Osteoblast (primary cell): ENCODE measurements at regions not wholly inside any gene's neighbourhood (a gene's known extent, or its start where the extent isn't known, plus 50 kb on each side); places are given as distances from the start of the nearest gene placed in this dataset.

Experiments
- DNase-seq: peaks from one replicate; pipeline ENCODE4 v3.0.0; 2011; ENCODE audit warnings: low spot score, mixed read lengths; ENCODE audit not compliant: insufficient read length; ENCODE audit errors: missing footprints
- H2AFZ ChIP-seq: 2 replicates; pipeline ENCODE4 v1.6.0; 2011; ENCODE audit warnings: mild to moderate bottlenecking, low read length
- H3K27ac ChIP-seq: 2 replicates; pipeline ENCODE4 v1.5.1; 2011; ENCODE audit warnings: mild to moderate bottlenecking, low read depth, low read length, moderate library complexity
- H3K27me3 ChIP-seq: 2 replicates; pipeline ENCODE4 v1.6.0; 2012; ENCODE audit warnings: mild to moderate bottlenecking, control low read depth, inconsistent platforms, low read length, moderate library complexity; ENCODE audit not compliant: insufficient read depth
- H3K36me3 ChIP-seq: 2 replicates; pipeline ENCODE4 v1.5.1; 2011; ENCODE audit warnings: mild to moderate bottlenecking, low read length, control low read depth, moderate library complexity; ENCODE audit not compliant: insufficient read depth
- H3K4me1 ChIP-seq: 2 replicates; pipeline ENCODE4 v1.5.1; 2011; ENCODE audit warnings: mild to moderate bottlenecking, low read length, control low read depth, moderate library complexity; ENCODE audit not compliant: insufficient read depth
- H3K4me2 ChIP-seq: 2 replicates; pipeline ENCODE4 v1.6.0; 2011; ENCODE audit warnings: mild to moderate bottlenecking, low read length; ENCODE audit not compliant: insufficient read depth
- H3K4me3 ChIP-seq: fragments of 200-600 bp; sonication (generic); 3 replicates; pipeline ENCODE4 v1.5.1; 2012; ENCODE audit warnings: mild to moderate bottlenecking, low read length, inconsistent platforms; ENCODE audit not compliant: insufficient read depth
- H3K79me2 ChIP-seq: 2 replicates; pipeline ENCODE4 v1.6.0; 2012; ENCODE audit warnings: mild to moderate bottlenecking, low read length, control low read depth, inconsistent platforms; ENCODE audit not compliant: insufficient read depth
- H3K9me3 ChIP-seq: 2 replicates; pipeline ENCODE4 v1.5.1; 2011; ENCODE audit warnings: low read depth, low read length, control low read depth
- H4K20me1 ChIP-seq: 2 replicates; pipeline ENCODE4 v1.6.0; 2012; ENCODE audit warnings: mild to moderate bottlenecking, low read length, control low read depth; ENCODE audit not compliant: insufficient read depth
- TF ChIP-seq, protein P1 (sequence below): IDR thresholded peaks from 2 replicates; pipeline ENCODE4 v1.5.1; 2011; ENCODE audit warnings: mild to moderate bottlenecking, low read depth, low read length, moderate library complexity; ENCODE audit errors: extremely low read depth

DNA sequence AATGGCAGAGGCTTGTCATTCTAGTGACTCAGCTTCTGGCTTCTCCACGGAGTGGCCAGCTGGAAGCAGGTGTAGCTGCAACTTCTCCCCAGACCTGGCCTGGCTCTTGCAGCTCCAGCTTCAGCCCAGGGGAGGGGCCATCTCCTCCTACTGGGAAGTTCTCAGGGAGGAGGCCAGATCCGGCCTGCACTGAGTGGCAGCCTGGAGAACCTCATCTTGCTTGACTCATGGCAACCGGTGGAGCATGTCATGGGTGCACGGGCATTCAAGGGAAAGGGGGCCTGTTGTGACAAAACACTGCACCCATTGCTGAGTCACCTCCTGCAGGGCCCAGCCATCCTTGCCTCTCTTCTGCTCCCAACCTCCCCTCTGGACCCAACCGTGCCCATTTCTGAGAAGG lies 273.9 kb upstream of the MAF start:
- no peak overlapping the region for H3K27ac ChIP-seq
- H3K4me3 ChIP-seq, result no peak overlapping the region
- TF ChIP-seq, protein P1, sequence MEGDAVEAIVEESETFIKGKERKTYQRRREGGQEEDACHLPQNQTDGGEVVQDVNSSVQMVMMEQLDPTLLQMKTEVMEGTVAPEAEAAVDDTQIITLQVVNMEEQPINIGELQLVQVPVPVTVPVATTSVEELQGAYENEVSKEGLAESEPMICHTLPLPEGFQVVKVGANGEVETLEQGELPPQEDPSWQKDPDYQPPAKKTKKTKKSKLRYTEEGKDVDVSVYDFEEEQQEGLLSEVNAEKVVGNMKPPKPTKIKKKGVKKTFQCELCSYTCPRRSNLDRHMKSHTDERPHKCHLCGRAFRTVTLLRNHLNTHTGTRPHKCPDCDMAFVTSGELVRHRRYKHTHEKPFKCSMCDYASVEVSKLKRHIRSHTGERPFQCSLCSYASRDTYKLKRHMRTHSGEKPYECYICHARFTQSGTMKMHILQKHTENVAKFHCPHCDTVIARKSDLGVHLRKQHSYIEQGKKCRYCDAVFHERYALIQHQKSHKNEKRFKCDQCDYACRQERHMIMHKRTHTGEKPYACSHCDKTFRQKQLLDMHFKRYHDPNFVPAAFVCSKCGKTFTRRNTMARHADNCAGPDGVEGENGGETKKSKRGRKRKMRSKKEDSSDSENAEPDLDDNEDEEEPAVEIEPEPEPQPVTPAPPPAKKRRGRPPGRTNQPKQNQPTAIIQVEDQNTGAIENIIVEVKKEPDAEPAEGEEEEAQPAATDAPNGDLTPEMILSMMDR, result no peak
- no peaks in the 10 kb centered on the region for H3K9me3 ChIP-seq
- no peaks in the 10 kb centered on the region for H3K4me1 ChIP-seq
- no peaks in the 10 kb centered on the region for H3K27me3 ChIP-seq
- H3K79me2 ChIP-seq, result no peaks in the 10 kb centered on the region
- no peak for DNase-seq
- no peak overlapping the region for H3K4me2 ChIP-seq
- no peak overlapping the region for H2AFZ ChIP-seq
- no peaks in the 10 kb centered on the region for H3K36me3 ChIP-seq
- H4K20me1 ChIP-seq, result no peaks in the 10 kb centered on the region

GRCh38 chr16:79873825-79874224 lies 273.3 kb upstream of the MAF start:
- H3K4me2 ChIP-seq, result no peak overlapping the region
- H3K79me2 ChIP-seq, result no peaks in the 10 kb centered on the region
- TF ChIP-seq, protein P1, result no peak
- no peaks in the 10 kb centered on the region for H3K27me3 ChIP-seq
- no peak overlapping the region for H3K27ac ChIP-seq
- H3K9me3 ChIP-seq, result no peaks in the 10 kb centered on the region
- H4K20me1 ChIP-seq, result no peaks in the 10 kb centered on the region
- H2AFZ ChIP-seq, result no peak overlapping the region
- H3K4me1 ChIP-seq, result no peaks in the 10 kb centered on the region
- H3K4me3 ChIP-seq, result no peak overlapping the region
- no peaks in the 10 kb centered on the region for H3K36me3 ChIP-seq
- DNase-seq, result no peak

GRCh38 chr16:79871906-79872305 lies 271.4 kb upstream of the MAF start:
- Histone ChIP-seq H2AFZ (no peak overlapping the region), H3K27me3 (no peaks in the 10 kb centered on the region)
- TF ChIP-seq, protein P1, result no peak

DNA sequence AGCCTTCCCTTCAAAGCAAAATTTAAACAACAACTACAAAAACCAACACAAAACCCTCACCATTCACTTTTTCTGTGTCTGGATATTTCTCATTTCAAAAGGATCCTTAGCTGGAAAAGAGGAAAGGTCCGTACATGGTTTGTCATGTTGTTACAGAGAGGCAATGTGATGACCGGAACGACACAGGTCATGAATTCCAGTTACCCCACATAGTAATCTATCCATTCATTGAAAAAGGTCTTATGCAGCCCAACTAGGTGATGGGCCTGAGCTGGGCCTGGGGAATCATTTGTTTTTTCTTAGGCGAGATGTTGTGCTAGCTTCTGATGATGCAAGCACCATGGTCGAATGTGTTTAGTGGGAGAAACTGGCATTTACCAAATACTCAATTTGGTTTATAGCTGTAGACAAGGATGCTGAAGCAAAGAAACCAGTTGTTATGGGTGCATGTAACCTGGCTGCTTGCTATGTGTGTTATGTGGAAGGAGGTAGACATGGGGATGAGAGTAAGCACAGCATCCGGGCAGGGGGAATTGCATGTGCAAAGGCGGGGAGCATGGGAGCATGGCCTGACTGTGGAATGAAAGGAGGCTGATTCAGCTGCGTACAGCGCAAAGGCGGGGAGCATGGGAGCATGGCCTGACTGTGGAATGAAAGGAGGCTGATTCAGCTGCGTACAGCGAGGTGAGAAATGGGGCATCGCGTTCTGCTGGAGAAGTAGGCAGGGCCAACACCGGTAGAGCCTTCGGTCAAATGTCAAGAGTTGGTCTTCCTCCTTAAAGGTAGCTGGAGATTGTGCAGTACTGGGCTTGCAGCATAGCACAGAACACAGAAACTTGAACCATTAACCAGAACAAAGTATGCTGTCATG lies 269.7 kb upstream of the MAF start:
- no peaks in the 10 kb centered on the region for H3K79me2 ChIP-seq
- no peaks in the 10 kb centered on the region for H3K4me1 ChIP-seq
- H3K4me3 ChIP-seq, result no peak overlapping the region
- no peak overlapping the region for H3K27ac ChIP-seq
- H3K4me2 ChIP-seq, result no peak overlapping the region
- TF ChIP-seq, protein P1, result no peak
- H3K36me3 ChIP-seq, result no peaks in the 10 kb centered on the region
- no peak for DNase-seq
- no peaks in the 10 kb centered on the region for H4K20me1 ChIP-seq
- H3K9me3 ChIP-seq, result no peaks in the 10 kb centered on the region
- no peak overlapping the region for H2AFZ ChIP-seq
- H3K27me3 ChIP-seq, result no peaks in the 10 kb centered on the region

More at GRCh38 chr16:79871906-79872305, 271.4 kb upstream of the MAF start:
- Histone ChIP-seq H3K79me2 (no peaks in the 10 kb centered on the region), H4K20me1 (no peaks in the 10 kb centered on the region), H3K4me2 (no peak overlapping the region), H3K27ac (no peak overlapping the region), H3K4me3 (no peak overlapping the region), H3K9me3 (no peaks in the 10 kb centered on the region), H3K36me3 (no peaks in the 10 kb centered on the region), H3K4me1 (no peaks in the 10 kb centered on the region)
- no peak for DNase-seq
